ENCODE measurements at regions not wholly inside any gene's neighbourhood (a gene's known extent, or its start where the extent isn't known, plus 50 kb on each side); places are given as distances from the start of the nearest gene placed in this dataset.

DNA sequence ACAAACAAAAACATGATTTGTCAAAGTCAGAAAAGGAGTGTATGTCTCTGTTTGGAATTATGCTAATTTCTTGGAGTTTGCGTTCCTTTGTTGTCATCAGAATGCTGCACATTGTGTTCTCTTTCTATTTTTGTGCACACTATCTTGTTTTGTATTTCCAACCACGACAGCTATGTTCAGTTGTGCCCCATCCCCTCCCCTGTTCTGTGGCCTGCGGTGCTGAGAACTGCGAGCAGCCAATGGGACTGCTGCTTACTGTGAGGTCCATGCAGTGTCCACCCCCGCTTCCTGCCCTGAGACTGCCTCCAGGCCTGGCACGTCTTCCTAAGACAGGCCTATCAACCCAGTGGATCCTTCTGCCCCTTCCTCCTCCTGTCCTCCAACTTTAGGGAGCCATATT lies 76.8 kb downstream of the PALM2AKAP2 start:
- Histone ChIP-seq H3K9ac (replicated peaks; ENCODE audit: extremely low read depth, insufficient read depth, low read length) (no peak overlapping the region), H4K20me1 (replicated peaks; ENCODE audit: control insufficient read depth, extremely low read depth, insufficient read depth, low read length) (no peaks in the 10 kb centered on the region), H3K27ac (ENCODE audit: insufficient read depth, low read depth, low read length) (no peak overlapping the region), H3K4me3 (replicated peaks in 1 of 3; ENCODE audit: insufficient read depth in 1 of 3, low read depth in 1 of 3, low read length in 3 of 3) (no peak overlapping the region), H3K27me3 (ENCODE audit: control insufficient read depth in 2 of 2, insufficient read depth in 2 of 2, low read length in 2 of 2) (peaks cover 8 to 22% of the 10 kb centered on the region in 2 experiments), H3K9me1 (replicated peaks; ENCODE audit: control insufficient read depth, extremely low read depth, insufficient read depth, low read length) (no peaks in the 10 kb centered on the region), H3K4me2 (ENCODE audit: insufficient read depth, low read length) (no peak overlapping the region), H3K36me3 (ENCODE audit: control insufficient read depth in 2 of 2, extremely low read depth in 1 of 2, insufficient read depth in 2 of 2, low read length in 2 of 2) (no peaks in the 10 kb centered on the region), H3K9me3 (replicated peaks; ENCODE audit: control insufficient read depth, insufficient read depth, low read length) (no peaks in the 10 kb centered on the region), H3K79me2 (ENCODE audit: control insufficient read depth, insufficient read depth, low read length) (no peaks in the 10 kb centered on the region), H3K4me1 (ENCODE audit: control insufficient read depth, extremely low read depth, insufficient read depth, low read length) (no peaks in the 10 kb centered on the region), H2AFZ (ENCODE audit: low read depth, low read length) (no peak overlapping the region)
- ChIA-PET CTCF (no interaction called here), POLR2A (no interaction called here)
- DNase-seq (ENCODE audit: low read depth, low spot score), result no peak
- intact Hi-C loops (cut with micrococcal nuclease), result no loop called here
- TF ChIP-seq POLR2A (IDR thresholded peaks at IDR 0.05; ENCODE audit: low read depth, low read length), result no peak
- no peak for TF ChIP-seq JUN (IDR thresholded peaks at IDR 0.05; ENCODE audit: borderline replicate concordance, insufficient read depth, insufficient read length, low read depth)
- TF ChIP-seq GATA2 (IDR thresholded peaks at IDR 0.05; ENCODE audit: insufficient read depth, insufficient read length, low read depth, low read length), result no peak
- no peak for TF ChIP-seq FOS (IDR thresholded peaks at IDR 0.05; ENCODE audit: borderline replicate concordance, insufficient read depth, low read length)
- no peak for TF ChIP-seq MAX (IDR thresholded peaks at IDR 0.05; ENCODE audit: insufficient read depth, insufficient read length)
- no peak for TF ChIP-seq CTCF (IDR thresholded peaks at IDR 0.05; ENCODE audit: extremely low read depth in 1 of 2, insufficient read depth in 1 of 2, low read depth in 1 of 2, low read length in 2 of 2)
- no peak for TF ChIP-seq MYC (IDR thresholded peaks at IDR 0.05; ENCODE audit: low read depth, low read length)
- TF ChIP-seq EZH2 (IDR thresholded peaks at IDR 0.05; ENCODE audit: borderline replicate concordance, low read depth, low read length, severe bottlenecking), result no peak
- TF ChIP-seq POLR2AphosphoS5 (IDR thresholded peaks at IDR 0.05; ENCODE audit: insufficient read depth, low read depth, low read length), result no peak
- BruUV-seq (replicated peaks), result no TSS peak
- no peak for FAIRE-seq
- dilution Hi-C loops (cut with MboI; ENCODE audit: extremely low pct_ligation_motif_present, low sequenced_read_pairs), result no loop called here

Measured in endothelial cell of umbilical vein (primary cell).